PC-3 (cell line): ENCODE measurements at regions not wholly inside any gene's neighbourhood (a gene's known extent, or its start where the extent isn't known, plus 50 kb on each side); places are given as distances from the start of the nearest gene placed in this dataset.

Experiments used
- ATAC-seq: fragments of 200-7000 bp; cut with Tn5 transposase; 2 replicates; pipeline ENCODE4 v1.9.1; 2020; ENCODE audit warnings: mild to moderate bottlenecking, moderate library complexity
- BruUV-seq: library from RNA; stranded (reverse); fragments of 400-500 nt; replicated peaks from 2 replicates; lab custom pipeline; 2021; lab: Mats Ljungman, UMichigan
- CTCF ChIA-PET: fragments of 300-600 bp; sonication (Branson Sonifier 250); formaldehyde crosslinking; loops from one replicate; lab custom pipeline; 2022; ENCODE audit warnings: antibody characterized with exemption; lab: Charles Lee
- POLR2A ChIA-PET: fragments of 300-600 bp; sonication (Branson Sonifier 250); formaldehyde crosslinking; loops from one replicate; lab custom pipeline; 2022; ENCODE audit warnings: antibody characterized with exemption; ENCODE audit not compliant: unreplicated experiment; lab: Charles Lee
- DNase-seq: peaks from one replicate; pipeline ENCODE4 v3.0.0-alpha.2; 2015
- H2AFZ ChIP-seq: fragments of 300-600 bp; sonication (generic); 2 replicates; pipeline ENCODE4 v1.6.0; 2016; ENCODE audit warnings: antibody characterized with exemption, low read length
- H3F3A ChIP-seq: fragments of 300-600 bp; sonication (generic); one replicate; pipeline ENCODE4 v1.6.0; 2017; ENCODE audit warnings: antibody characterized with exemption, low read length, control low read depth, mild to moderate bottlenecking; ENCODE audit not compliant: unreplicated experiment
- H3K27ac ChIP-seq: fragments of 300-600 bp; sonication (generic); 2 replicates; pipeline ENCODE4 v1.5.1; 2016; ENCODE audit warnings: mild to moderate bottlenecking, low read length
- H3K27me3 ChIP-seq: fragments of 300-600 bp; sonication (generic); 2 replicates; pipeline ENCODE4 v1.6.1; 2016; ENCODE audit warnings: low read length, mixed read lengths
- H3K36me3 ChIP-seq: fragments of 300-600 bp; sonication (generic); 2 replicates; pipeline ENCODE4 v1.6.1; 2016; ENCODE audit warnings: low read depth, mixed run types, low read length, mixed read lengths
- H3K4me1 ChIP-seq: fragments of 300-600 bp; sonication (generic); 2 replicates; pipeline ENCODE4 v1.5.1; 2016; ENCODE audit warnings: low read length; ENCODE audit not compliant: insufficient read depth
- H3K4me2 ChIP-seq: fragments of 300-600 bp; sonication (generic); 2 replicates; pipeline ENCODE4 v1.6.0; 2016; ENCODE audit warnings: low read length
- H3K4me3 ChIP-seq: fragments of 300-600 bp; sonication (generic); 2 replicates; pipeline ENCODE4 v1.5.1; 2016; ENCODE audit warnings: mild to moderate bottlenecking, low read length, mixed read lengths
- H3K79me2 ChIP-seq: fragments of 300-600 bp; sonication (generic); 2 replicates; pipeline ENCODE4 v1.6.1; 2017; ENCODE audit warnings: low read length, mixed read lengths
- H3K9ac ChIP-seq: fragments of 300-600 bp; sonication (generic); 2 replicates; pipeline ENCODE4 v1.6.0; 2016; ENCODE audit warnings: mild to moderate bottlenecking, low read length
- H3K9me2 ChIP-seq: fragments of 300-600 bp; sonication (generic); replicated peaks from 2 replicates; pipeline ENCODE4 v1.6.1; 2016; ENCODE audit warnings: mixed run types, low read length, mixed read lengths
- H3K9me3 ChIP-seq: fragments of 300-600 bp; sonication (generic); 2 replicates; pipeline ENCODE4 v1.6.1; 2016; ENCODE audit warnings: low read length, mixed read lengths
- H4K20me1 ChIP-seq: fragments of 300-600 bp; sonication (generic); 2 replicates; pipeline ENCODE4 v1.6.1; 2016; ENCODE audit warnings: low read length, mixed read lengths
- CTCF ChIP-seq: fragments of 300-600 bp; sonication (generic); conservative IDR thresholded peaks from 2 replicates; pipeline ENCODE4 v1.5.1; 2017; ENCODE audit warnings: antibody characterized with exemption, low read depth, mild to moderate bottlenecking, low read length
- EZH2 ChIP-seq: fragments of 300-600 bp; sonication (generic); IDR thresholded peaks from one replicate; pipeline ENCODE4 v1.6.1; 2017; ENCODE audit warnings: antibody characterized with exemption, mild to moderate bottlenecking, low read length; ENCODE audit not compliant: unreplicated experiment
- EZH2phosphoT487 ChIP-seq: fragments of 300-600 bp; sonication (generic); IDR thresholded peaks from 2 replicates; pipeline ENCODE4 v1.6.1; 2018; ENCODE audit warnings: mild to moderate bottlenecking, antibody characterized with exemption, low read length, borderline replicate concordance
- intact Hi-C: fragments of 100-400 bp; cut with micrococcal nuclease; formaldehyde crosslinking; loops from 2 replicates; pipeline ENCODE4 v1.9.0; 2023

GRCh38 chr2:181158427-181158826 lies 178.0 kb downstream of the UBE2E3 start:
- no peaks in the 10 kb centered on the region for H3K79me2 ChIP-seq
- no peak for ATAC-seq
- no peak overlapping the region for H2AFZ ChIP-seq
- no peaks in the 10 kb centered on the region for H3K9me3 ChIP-seq
- no peak for DNase-seq
- H3K9ac ChIP-seq: no peak overlapping the region
- no peaks in the 10 kb centered on the region for H3K36me3 ChIP-seq
- TF ChIP-seq CTCF (no peak), EZH2 (no peak), EZH2phosphoT487 (no peak)
- CTCF ChIA-PET: no interaction called here
- no peaks in the 10 kb centered on the region for H3F3A ChIP-seq
- H3K27ac ChIP-seq: no peak overlapping the region
- no peak overlapping the region for H3K4me3 ChIP-seq
- H3K4me2 ChIP-seq: no peak overlapping the region
- H3K9me2 ChIP-seq: no peaks in the 10 kb centered on the region
- no peaks in the 10 kb centered on the region for H3K4me1 ChIP-seq
- intact Hi-C loops: no loop called here
- POLR2A ChIA-PET: no interaction called here
- H3K27me3 ChIP-seq: no peaks in the 10 kb centered on the region
- no peaks in the 10 kb centered on the region for H4K20me1 ChIP-seq
- no TSS peak for BruUV-seq

GRCh38 chr2:181161615-181162014 lies 181.2 kb downstream of the UBE2E3 start:
- Histone ChIP-seq H3K4me1 (no peaks in the 10 kb centered on the region), H3K9me3 (no peaks in the 10 kb centered on the region), H3K27me3 (no peaks in the 10 kb centered on the region), H3F3A (no peaks in the 10 kb centered on the region), H3K36me3 (no peaks in the 10 kb centered on the region), H3K27ac (no peak overlapping the region), H2AFZ (no peak overlapping the region), H3K9me2 (no peaks in the 10 kb centered on the region), H3K79me2 (no peaks in the 10 kb centered on the region), H3K4me2 (no peak overlapping the region), H4K20me1 (no peaks in the 10 kb centered on the region), H3K4me3 (no peak overlapping the region), H3K9ac (no peak overlapping the region)
- no peak for DNase-seq
- TF ChIP-seq CTCF (no peak), EZH2phosphoT487 (no peak), EZH2 (no peak)
- no peak for ATAC-seq
- BruUV-seq: no TSS peak
- CTCF ChIA-PET: no interaction called here
- POLR2A ChIA-PET: no interaction called here
- intact Hi-C loops: no loop called here

- H3K4me3 ChIP-seq: no peak overlapping the region
- H2AFZ ChIP-seq: no peak overlapping the region
- intact Hi-C loops: no loop called here
- no peak for TF ChIP-seq EZH2
- no peak for TF ChIP-seq CTCF
- no peak for TF ChIP-seq EZH2phosphoT487
- no peaks in the 10 kb centered on the region for H3K79me2 ChIP-seq
- no peak overlapping the region for H3K9ac ChIP-seq
- no peak overlapping the region for H3K4me2 ChIP-seq
- ATAC-seq (no peak), DNase-seq (no peak)
- no peaks in the 10 kb centered on the region for H3K9me2 ChIP-seq
- H3K27me3 ChIP-seq: no peaks in the 10 kb centered on the region
- H3F3A ChIP-seq: no peaks in the 10 kb centered on the region
- no peaks in the 10 kb centered on the region for H3K9me3 ChIP-seq
- H3K4me1 ChIP-seq: no peaks in the 10 kb centered on the region
- no peaks in the 10 kb centered on the region for H3K36me3 ChIP-seq
- CTCF ChIA-PET: no interaction called here
- POLR2A ChIA-PET: no interaction called here
- no peak overlapping the region for H3K27ac ChIP-seq
- no peaks in the 10 kb centered on the region for H4K20me1 ChIP-seq
- BruUV-seq: no TSS peak
These were observed 182.7 kb downstream of the UBE2E3 start for GRCh38 chr2:181163139-181163538.
